HL-60/S4 treated with phorbol 12-myristate 13-acetate at 8.2 ng/mL for 4 days and 3 days (cell line): ENCODE measurements at regions not wholly inside any gene's neighbourhood (a gene's known extent, or its start where the extent isn't known, plus 50 kb on each side); places are given as distances from the start of the nearest gene placed in this dataset.
"Not testable (repeated sequence)": the region's sequence is repeated elsewhere in the genome, so short reads cannot be mapped to it uniquely, and the experiment has no call there.

ENCODE experiments used
- in situ Hi-C: fragments of 300-500 bp; cut with MboI; formaldehyde crosslinking; loops from 2 replicates; pipeline ENCODE4 v1.15.0; 2022; ENCODE audit warnings: low sequenced_read_pairs

GRCh38 chr12:19665121-19665900 lies 226.0 kb downstream of the AEBP2 start:
- in situ Hi-C loops: no loop called here

GRCh38 chr12:19666070-19666469 lies 226.8 kb downstream of the AEBP2 start:
- in situ Hi-C loops: no loop called here

- in situ Hi-C loops: no loop called here
Observed at GRCh38 chr12:19669793-19670192, 230.5 kb downstream of the AEBP2 start.

GRCh38 chr12:19671695-19672094 lies 232.4 kb downstream of the AEBP2 start:
- in situ Hi-C loops: no loop called here

- in situ Hi-C loops: no loop called here
Observed at GRCh38 chr12:19674437-19674836, 235.1 kb downstream of the AEBP2 start.

- in situ Hi-C loops: no loop called here
Observed at GRCh38 chr12:19675361-19675760, 236.1 kb downstream of the AEBP2 start.

- in situ Hi-C loops: not testable (repeated sequence)
Observed at GRCh38 chr12:19678501-19678900, 239.2 kb downstream of the AEBP2 start.

GRCh38 chr12:19681007-19681406 lies 241.7 kb downstream of the AEBP2 start:
- in situ Hi-C loops: no loop called here

GRCh38 chr12:19683178-19683927 lies 244.1 kb downstream of the AEBP2 start:
- in situ Hi-C loops: no loop called here

GRCh38 chr12:19687371-19687770 lies 248.1 kb downstream of the AEBP2 start:
- in situ Hi-C loops: no loop called here

GRCh38 chr12:19688532-19688931 lies 249.2 kb downstream of the AEBP2 start:
- in situ Hi-C loops: no loop called here

- in situ Hi-C loops: no loop called here
Observed at GRCh38 chr12:19689226-19689625, 249.9 kb downstream of the AEBP2 start.

GRCh38 chr12:19689801-19690472 lies 250.6 kb downstream of the AEBP2 start:
- in situ Hi-C loops: no loop called here

GRCh38 chr12:19692091-19692490 lies 252.8 kb downstream of the AEBP2 start:
- in situ Hi-C loops: no loop called here

GRCh38 chr12:19692566-19692965 lies 253.3 kb downstream of the AEBP2 start:
- in situ Hi-C loops: no loop called here

- in situ Hi-C loops: no loop called here
Observed at GRCh38 chr12:19694627-19695026, 255.3 kb downstream of the AEBP2 start.

GRCh38 chr12:19695244-19696098 lies 256.2 kb downstream of the AEBP2 start:
- in situ Hi-C loops: no loop called here

- in situ Hi-C loops: no loop called here
Observed at GRCh38 chr12:19700969-19701368, 261.7 kb downstream of the AEBP2 start.

GRCh38 chr12:19704966-19705365 lies 265.7 kb downstream of the AEBP2 start:
- in situ Hi-C loops: no loop called here

GRCh38 chr12:19706936-19707335 lies 267.6 kb downstream of the AEBP2 start:
- in situ Hi-C loops: no loop called here

GRCh38 chr12:19707948-19708409 lies 268.7 kb downstream of the AEBP2 start:
- in situ Hi-C loops: no loop called here
